ENCODE measurements at regions not wholly inside any gene's neighbourhood (a gene's known extent, or its start where the extent isn't known, plus 50 kb on each side); places are given as distances from the start of the nearest gene placed in this dataset.
"Not testable (repeated sequence)": the region's sequence is repeated elsewhere in the genome, so short reads cannot be mapped to it uniquely, and the experiment has no call there.

GRCh38 chr13:26485288-26485687, 72.2 kb upstream of the WASF3 start:
- H3K4me3 ChIP-seq (ENCODE audit: low read depth, low read length) = no peak overlapping the region
- no peak for DNase-seq (ENCODE audit: low read depth)
- TF ChIP-seq CTCF (IDR thresholded peaks at IDR 0.05; ENCODE audit: low read depth, low read length) (no peak), POLR2A (IDR thresholded peaks at IDR 0.05; ENCODE audit: extremely low read depth, insufficient read length) (no peak), MAX (IDR thresholded peaks at IDR 0.05; ENCODE audit: low read depth, low read length) (no peak), MYC (IDR thresholded peaks at IDR 0.05; ENCODE audit: low read depth, low read length) (no peak)

- DNase-seq (ENCODE audit: low read depth) = no peak
- no peak overlapping the region for H3K4me3 ChIP-seq (ENCODE audit: low read depth, low read length)
- no peak for TF ChIP-seq POLR2A (IDR thresholded peaks at IDR 0.05; ENCODE audit: extremely low read depth, insufficient read length)
- no peak for TF ChIP-seq MAX (IDR thresholded peaks at IDR 0.05; ENCODE audit: low read depth, low read length)
- no peak for TF ChIP-seq CTCF (IDR thresholded peaks at IDR 0.05; ENCODE audit: low read depth, low read length)
Measured at GRCh38 chr13:26485786-26486185, 71.7 kb upstream of the WASF3 start.

GRCh38 chr13:26486550-26486949, 70.9 kb upstream of the WASF3 start:
- no peak for TF ChIP-seq MAX (IDR thresholded peaks at IDR 0.05; ENCODE audit: low read depth, low read length)
- no peak for TF ChIP-seq CTCF (IDR thresholded peaks at IDR 0.05; ENCODE audit: low read depth, low read length)
- no peak for TF ChIP-seq MYC (IDR thresholded peaks at IDR 0.05; ENCODE audit: low read depth, low read length)
- TF ChIP-seq POLR2A (IDR thresholded peaks at IDR 0.05; ENCODE audit: extremely low read depth, insufficient read length) = no peak
- H3K4me3 ChIP-seq (ENCODE audit: low read depth, low read length) = no peak overlapping the region
- no peak for DNase-seq (ENCODE audit: low read depth)

GRCh38 chr13:26487781-26488180, 69.7 kb upstream of the WASF3 start:
- no peak for DNase-seq (ENCODE audit: low read depth)
- no peak overlapping the region for H3K4me3 ChIP-seq (ENCODE audit: low read depth, low read length)
- TF ChIP-seq MAX (IDR thresholded peaks at IDR 0.05; ENCODE audit: low read depth, low read length) = no peak
- no peak for TF ChIP-seq CTCF (IDR thresholded peaks at IDR 0.05; ENCODE audit: low read depth, low read length)
- TF ChIP-seq MYC (IDR thresholded peaks at IDR 0.05; ENCODE audit: low read depth, low read length) = no peak
- TF ChIP-seq POLR2A (IDR thresholded peaks at IDR 0.05; ENCODE audit: extremely low read depth, insufficient read length) = no peak

- no peak overlapping the region for H3K4me3 ChIP-seq (ENCODE audit: low read depth, low read length)
- no peak for DNase-seq (ENCODE audit: low read depth)
- TF ChIP-seq MAX (IDR thresholded peaks at IDR 0.05; ENCODE audit: low read depth, low read length) = no peak
- no peak for TF ChIP-seq CTCF (IDR thresholded peaks at IDR 0.05; ENCODE audit: low read depth, low read length)
- no peak for TF ChIP-seq POLR2A (IDR thresholded peaks at IDR 0.05; ENCODE audit: extremely low read depth, insufficient read length)
- no peak for TF ChIP-seq MYC (IDR thresholded peaks at IDR 0.05; ENCODE audit: low read depth, low read length)
Measured at GRCh38 chr13:26488236-26489003, 69.1 kb upstream of the WASF3 start.

- H3K4me3 ChIP-seq (ENCODE audit: low read depth, low read length) = not testable (repeated sequence)
Measured at GRCh38 chr13:26492301-26492700, 65.2 kb upstream of the WASF3 start.

More at GRCh38 chr13:26492301-26492700, 65.2 kb upstream of the WASF3 start:
- DNase-seq (ENCODE audit: low read depth) = not testable (repeated sequence)

Data from NB4 (cell line).